NCI-H2227 (cell line): ENCODE measurements at regions not wholly inside any gene's neighbourhood (a gene's known extent, or its start where the extent isn't known, plus 50 kb on each side); places are given as distances from the start of the nearest gene placed in this dataset.

Experiments
- DNase-seq: peaks from one replicate; lab custom pipeline; 2025; ENCODE audit not compliant: unreplicated experiment; lab: John Stamatoyannopoulos, UW

GRCh38 chr11:70696564-70696963, 298.2 kb downstream of the CTTN start:
- no peak for DNase-seq

GRCh38 chr11:70697701-70698100, 299.4 kb downstream of the CTTN start:
- no peak for DNase-seq

- DNase-seq, result no peak
Observed at GRCh38 chr11:70698871-70699270, 300.5 kb downstream of the CTTN start.

GRCh38 chr11:70699294-70700221, 301.2 kb downstream of the CTTN start:
- peak; percentile 34 for DNase-seq

GRCh38 chr11:70700453-70700852, 302.1 kb downstream of the CTTN start:
- no peak for DNase-seq

GRCh38 chr11:70700871-70701270, 302.5 kb downstream of the CTTN start:
- no peak for DNase-seq

- DNase-seq, result no peak
Observed at GRCh38 chr11:70702040-70702648, 303.8 kb downstream of the CTTN start.

GRCh38 chr11:70703141-70704064, 305.1 kb downstream of the CTTN start:
- DNase-seq, result no peak

- no peak for DNase-seq
Observed at GRCh38 chr11:70705097-70705496, 306.8 kb downstream of the CTTN start.

GRCh38 chr11:70705930-70706329, 307.6 kb downstream of the CTTN start:
- DNase-seq, result no peak

- DNase-seq, result no peak
Observed at GRCh38 chr11:70707821-70708220, 309.5 kb downstream of the CTTN start.

- DNase-seq, result no peak
Observed at GRCh38 chr11:70709596-70709995, 311.3 kb downstream of the CTTN start.

GRCh38 chr11:70710192-70710591, 311.9 kb downstream of the CTTN start:
- no peak for DNase-seq

GRCh38 chr11:70710601-70711000, 312.3 kb downstream of the CTTN start:
- DNase-seq, result no peak

GRCh38 chr11:70711095-70711910, 313.0 kb downstream of the CTTN start:
- DNase-seq, result no peak

- no peak for DNase-seq
Observed at GRCh38 chr11:70711911-70712185, 313.5 kb downstream of the CTTN start.

- DNase-seq, result no peak
Observed at GRCh38 chr11:70712471-70712870, 314.1 kb downstream of the CTTN start.

GRCh38 chr11:70713086-70713835, 314.9 kb downstream of the CTTN start:
- DNase-seq, result no peak

GRCh38 chr11:70713988-70714665, 315.8 kb downstream of the CTTN start:
- DNase-seq, result peak; percentile 77
